Peyer's patch (tissue), 4 donors: ENCODE measurements at regions not wholly inside any gene's neighbourhood (a gene's known extent, or its start where the extent isn't known, plus 50 kb on each side); places are given as distances from the start of the nearest gene placed in this dataset.

Source experiments
- POLR2A ChIP-seq, 2 donors: fragments of 450-650 bp; IDR thresholded peaks; one replicate each; pipeline ENCODE4 v1.5.1; 2017; ENCODE audit warnings: antibody characterized with exemption in 2 of 2, mild to moderate bottlenecking in 2 of 2, moderate library complexity in 2 of 2
- TF ChIP-seq, protein P1 (sequence below), 6 experiments: fragments of 450-650 bp in 4 of 6; fragments of 200-600 bp in 2 of 6; sonication (generic) in 1 of 6; IDR thresholded peaks; one replicate each; pipeline ENCODE4 v1.5.1; 2017 to 2019; ENCODE audit warnings: antibody characterized with exemption in 6 of 6, mild to moderate bottlenecking in 3 of 6, moderate library complexity in 1 of 6

DNA sequence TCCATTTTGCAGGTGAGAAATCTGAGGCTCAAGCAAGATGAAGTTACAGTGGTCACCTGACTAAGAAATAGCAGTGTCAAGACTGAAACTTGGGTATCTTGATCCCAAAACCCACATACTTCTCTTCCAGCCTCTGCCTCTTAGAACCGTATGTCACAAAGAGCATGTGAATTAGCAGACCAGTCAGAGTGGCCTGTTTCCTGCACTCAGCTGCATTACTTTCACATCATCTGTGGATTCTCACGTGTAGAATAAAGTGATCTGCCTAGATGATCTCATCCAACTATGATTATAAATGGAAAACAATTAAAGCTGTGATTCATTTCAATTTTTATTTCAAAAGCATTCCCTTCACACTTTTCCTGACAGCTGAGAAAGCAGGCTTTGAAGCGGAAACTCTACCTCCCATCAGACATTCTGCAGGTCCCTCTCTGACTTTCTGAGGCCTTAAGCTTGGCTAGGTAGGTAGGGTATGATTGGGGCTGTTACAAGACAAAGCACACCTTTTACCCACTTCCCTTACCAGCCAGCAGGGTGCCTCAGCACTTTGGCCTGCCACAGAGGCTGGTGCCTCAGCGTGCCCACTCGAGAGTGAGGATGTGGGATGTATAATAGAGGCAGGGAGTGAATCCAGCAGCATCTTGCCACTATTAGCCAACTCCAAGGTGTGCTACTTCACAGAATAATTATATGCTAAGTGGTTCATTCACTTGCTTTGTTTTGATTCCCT, 70.2 kb upstream of the PDE1C start:
- TF ChIP-seq, protein P1, sequence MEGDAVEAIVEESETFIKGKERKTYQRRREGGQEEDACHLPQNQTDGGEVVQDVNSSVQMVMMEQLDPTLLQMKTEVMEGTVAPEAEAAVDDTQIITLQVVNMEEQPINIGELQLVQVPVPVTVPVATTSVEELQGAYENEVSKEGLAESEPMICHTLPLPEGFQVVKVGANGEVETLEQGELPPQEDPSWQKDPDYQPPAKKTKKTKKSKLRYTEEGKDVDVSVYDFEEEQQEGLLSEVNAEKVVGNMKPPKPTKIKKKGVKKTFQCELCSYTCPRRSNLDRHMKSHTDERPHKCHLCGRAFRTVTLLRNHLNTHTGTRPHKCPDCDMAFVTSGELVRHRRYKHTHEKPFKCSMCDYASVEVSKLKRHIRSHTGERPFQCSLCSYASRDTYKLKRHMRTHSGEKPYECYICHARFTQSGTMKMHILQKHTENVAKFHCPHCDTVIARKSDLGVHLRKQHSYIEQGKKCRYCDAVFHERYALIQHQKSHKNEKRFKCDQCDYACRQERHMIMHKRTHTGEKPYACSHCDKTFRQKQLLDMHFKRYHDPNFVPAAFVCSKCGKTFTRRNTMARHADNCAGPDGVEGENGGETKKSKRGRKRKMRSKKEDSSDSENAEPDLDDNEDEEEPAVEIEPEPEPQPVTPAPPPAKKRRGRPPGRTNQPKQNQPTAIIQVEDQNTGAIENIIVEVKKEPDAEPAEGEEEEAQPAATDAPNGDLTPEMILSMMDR (IDR thresholded peaks at IDR 0.05): no peak
- TF ChIP-seq POLR2A (IDR thresholded peaks at IDR 0.05): no peak
